B cell (primary cell): ENCODE measurements at regions not wholly inside any gene's neighbourhood (a gene's known extent, or its start where the extent isn't known, plus 50 kb on each side); places are given as distances from the start of the nearest gene placed in this dataset.

Experiments
- EZH2 ChIP-seq: IDR thresholded peaks from 2 replicates; pipeline ENCODE4 v1.6.1; 2012; ENCODE audit warnings: borderline replicate concordance, low read depth, mild to moderate bottlenecking, moderate library complexity, low read length; ENCODE audit not compliant: insufficient read depth, poor library complexity, severe bottlenecking
- TF ChIP-seq, protein P1 (sequence below): fragments of 200-600 bp; IDR thresholded peaks from one replicate; pipeline ENCODE4 v1.8.0; 2022; ENCODE audit warnings: antibody characterized with exemption, mild to moderate bottlenecking

DNA sequence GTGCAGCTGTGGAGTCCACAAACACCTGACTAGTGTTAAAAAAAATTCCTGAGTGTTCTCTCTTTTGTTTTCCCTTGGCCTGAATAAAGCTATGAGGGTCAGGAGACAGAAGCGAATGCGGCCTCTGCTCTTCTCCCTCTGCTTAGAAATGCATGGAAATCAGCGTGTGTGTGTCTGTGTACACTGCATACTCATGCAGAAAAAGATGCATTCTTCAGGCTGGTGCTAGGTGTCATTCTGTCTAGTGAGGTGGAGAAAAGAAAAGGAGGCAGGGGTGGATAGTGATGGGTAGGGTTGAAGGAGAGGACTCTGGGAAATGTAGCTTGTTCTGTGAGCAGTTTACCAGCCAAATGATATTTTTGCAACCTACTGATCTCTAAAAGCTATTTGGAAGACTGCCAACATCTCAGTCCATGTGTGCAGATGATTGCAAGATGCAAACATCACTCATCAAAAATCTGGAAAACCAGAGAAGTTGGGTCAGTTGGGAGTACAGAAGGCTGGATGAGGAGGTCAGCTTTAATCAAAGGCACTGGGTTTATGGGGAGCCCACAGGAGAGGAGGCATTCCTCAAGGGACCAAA is 177.7 kb downstream of the INSIG2 start:
- TF ChIP-seq, protein P1, sequence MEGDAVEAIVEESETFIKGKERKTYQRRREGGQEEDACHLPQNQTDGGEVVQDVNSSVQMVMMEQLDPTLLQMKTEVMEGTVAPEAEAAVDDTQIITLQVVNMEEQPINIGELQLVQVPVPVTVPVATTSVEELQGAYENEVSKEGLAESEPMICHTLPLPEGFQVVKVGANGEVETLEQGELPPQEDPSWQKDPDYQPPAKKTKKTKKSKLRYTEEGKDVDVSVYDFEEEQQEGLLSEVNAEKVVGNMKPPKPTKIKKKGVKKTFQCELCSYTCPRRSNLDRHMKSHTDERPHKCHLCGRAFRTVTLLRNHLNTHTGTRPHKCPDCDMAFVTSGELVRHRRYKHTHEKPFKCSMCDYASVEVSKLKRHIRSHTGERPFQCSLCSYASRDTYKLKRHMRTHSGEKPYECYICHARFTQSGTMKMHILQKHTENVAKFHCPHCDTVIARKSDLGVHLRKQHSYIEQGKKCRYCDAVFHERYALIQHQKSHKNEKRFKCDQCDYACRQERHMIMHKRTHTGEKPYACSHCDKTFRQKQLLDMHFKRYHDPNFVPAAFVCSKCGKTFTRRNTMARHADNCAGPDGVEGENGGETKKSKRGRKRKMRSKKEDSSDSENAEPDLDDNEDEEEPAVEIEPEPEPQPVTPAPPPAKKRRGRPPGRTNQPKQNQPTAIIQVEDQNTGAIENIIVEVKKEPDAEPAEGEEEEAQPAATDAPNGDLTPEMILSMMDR, result no peak
- TF ChIP-seq EZH2, result no peak
